Heart right ventricle (tissue), 16 donors: ENCODE measurements at regions not wholly inside any gene's neighbourhood (a gene's known extent, or its start where the extent isn't known, plus 50 kb on each side); places are given as distances from the start of the nearest gene placed in this dataset.

ENCODE experiments used
- ATAC-seq, 8 donors: fragments of 200-7000 bp; cut with Tn5 transposase; one replicate each; pipeline ENCODE4 v1.9.1; 2020; ENCODE audit warnings: mild to moderate bottlenecking in 8 of 8, moderate library complexity in 8 of 8, moderate number of reproducible peaks in 1 of 8
- DNase-seq, 2 donors: peaks; one replicate each; pipeline ENCODE4 v3.0.0-alpha.2; 2020
- H3K27ac ChIP-seq, 10 donors: fragments of 200-600 bp; sonication (generic) in 2 of 10; one replicate each; pipeline versions ENCODE4 v1.5.0 to v1.8.0; 2020 to 2022; ENCODE audit warnings: mild to moderate bottlenecking in 3 of 10
- H3K27me3 ChIP-seq, 7 donors: fragments of 200-600 bp; one replicate each; pipeline ENCODE4 v1.8.0; 2021 to 2022; ENCODE audit warnings: mild to moderate bottlenecking in 2 of 7
- H3K36me3 ChIP-seq, 9 donors: fragments of 200-600 bp; sonication (generic) in 1 of 9; one replicate each; pipeline versions ENCODE4 v1.5.0 to v1.8.0; 2020 to 2022; ENCODE audit warnings: mild to moderate bottlenecking in 2 of 9
- H3K4me1 ChIP-seq, 9 donors: fragments of 200-600 bp; sonication (generic) in 1 of 9; one replicate each; pipeline versions ENCODE4 v1.5.0 to v1.8.0; 2020 to 2022; ENCODE audit warnings: mild to moderate bottlenecking in 4 of 9
- H3K4me3 ChIP-seq, 10 donors: fragments of 200-600 bp; sonication (generic) in 2 of 10; one replicate each; pipeline versions ENCODE4 v1.5.0 to v1.8.0; 2020 to 2022; ENCODE audit warnings: mild to moderate bottlenecking in 7 of 10, moderate library complexity in 2 of 10
- H3K9me3 ChIP-seq, 11 donors: fragments of 200-600 bp in 10 of 11; sonication (generic) in 2 of 11; one replicate each; pipeline versions ENCODE4 v1.5.0 to v1.8.0; 2013 to 2022; ENCODE audit warnings: mild to moderate bottlenecking in 2 of 11, control low read depth in 1 of 11, moderate library complexity in 1 of 11
- CTCF ChIP-seq, 9 donors: fragments of 200-600 bp; sonication (generic) in 2 of 9; IDR thresholded peaks; one replicate each; pipeline versions ENCODE4 v1.5.0 to v1.8.0; 2021 to 2022; ENCODE audit warnings: antibody characterized with exemption in 9 of 9, mild to moderate bottlenecking in 5 of 9, moderate library complexity in 1 of 9
- WGBS, 2 donors: extraction: QIAGEN DNeasy Blood & Tissue Kit; methylation state at CpG; one replicate each; pipeline ENCODE4 v1.1.7; 2013; ENCODE audit warnings: inconsistent platforms in 1 of 2; 5-methylcytosine and 5-hydroxymethylcytosine counted together
- intact Hi-C, 10 donors: fragments of 100-400 bp; cut with DNase I; formaldehyde crosslinking; loops; one replicate each; pipeline versions ENCODE4 v1.11.1 to v1.14.2; 2022
- donor health status: Arrhythmogenic right ventricular cardiomyopathy.
- donor health status: ischemic (EF 13 %, LVEDD 7.1; RV severe dilation, severe dysfunction).
- donor health status: healthy with polysubstance abuse.
- donor health status: DM: no; HTN: yes; CAD: no.
- donor health status: DM: no; HTN: no; CAD: no.
- donor health status: ischemic (EF 25% LVEDD 6.9; RV normal size, moderate dysfunction).
- donor health status: ischemic (EF 25% LVEDD 5.7; RV mildly dilated, moderate dysfunction).
- donor health status: healthy.
- donor health status: DM: yes; HTN: yes; CAD: no.
- donor health status: Ischemic cardiomyopathy.
- donor health status: ischemic (EF 35%, LVEDD 5.7; RV mildly dilated, moderate dysfunction).
- donor health status: nonischemic (EF 11% LVEDD 7.7; RV severe dilation, severe dysfunction).
- donor health status: DM: yes; HTN: yes; CAD: no.
- donor health status: PGD.
- donor health status: ischemic (EF 29% LVEDD 5.4; RV normal size, mild dysfunction).
- donor health status: nonischemic (EF 23%, LVEDD 6.1; RV moderate dilation, normal function).

GRCh38 chr2:167733747-167734146 is 513.6 kb downstream of the STK39 start:
- Histone ChIP-seq H3K36me3 (no peaks in the 10 kb centered on the region), H3K9me3 (no peaks in the 10 kb centered on the region), H3K27me3 (no peaks in the 10 kb centered on the region), H3K4me3 (no peak overlapping the region), H3K27ac (no peak overlapping the region), H3K4me1 (peaks cover 0 to 8% (median 0%) of the 10 kb centered on the region in 9 donors)
- ATAC-seq: no peak
- 71 to 73% methylated on average over 2 of the region's 2 CpGs for WGBS, 2 donors
- no peak for TF ChIP-seq CTCF (IDR thresholded peaks at IDR 0.05)
- DNase-seq: no peak
- intact Hi-C loops: no loop called here

- DNase-seq: no peak
- Histone ChIP-seq H3K4me3 (no peak overlapping the region), H3K4me1 (peaks cover 0 to 8% (median 0%) of the 10 kb centered on the region in 9 donors), H3K27ac (no peak overlapping the region), H3K9me3 (no peaks in the 10 kb centered on the region), H3K36me3 (no peaks in the 10 kb centered on the region), H3K27me3 (no peaks in the 10 kb centered on the region)
- ATAC-seq: no peak
- no peak for TF ChIP-seq CTCF (IDR thresholded peaks at IDR 0.05)
- WGBS, 2 donors: 72 to 81% methylated on average over 4 of the region's 4 CpGs
- intact Hi-C loops: no loop called here
These were observed 515.1 kb downstream of the STK39 start for GRCh38 chr2:167732326-167732725.

- 73 to 80% methylated on average over 3 of the region's 3 CpGs for WGBS, 2 donors
- no peak for ATAC-seq
- intact Hi-C loops: no loop called here
These were observed 517.5 kb downstream of the STK39 start for GRCh38 chr2:167729911-167730310.

GRCh38 chr2:167726788-167727187 is 520.6 kb downstream of the STK39 start:
- no peak overlapping the region for H3K4me3 ChIP-seq
- no peaks in the 10 kb centered on the region for H3K27me3 ChIP-seq
- intact Hi-C loops: no loop called here
- 85 to 87% methylated on average over 2 of the region's 2 CpGs for WGBS, 2 donors
- H3K9me3 ChIP-seq: no peaks in the 10 kb centered on the region
- ATAC-seq (no peak), DNase-seq (no peak)
- peaks cover 0 to 8% (median 0%) of the 10 kb centered on the region in 9 donors for H3K4me1 ChIP-seq
- no peak for TF ChIP-seq CTCF (IDR thresholded peaks at IDR 0.05)
- H3K36me3 ChIP-seq: no peaks in the 10 kb centered on the region
- no peak overlapping the region for H3K27ac ChIP-seq

More at GRCh38 chr2:167729911-167730310, 517.5 kb downstream of the STK39 start:
- no peak overlapping the region for H3K4me3 ChIP-seq
- H3K27ac ChIP-seq: no peak overlapping the region
- no peak for DNase-seq
- H3K4me1 ChIP-seq: peaks cover 0 to 8% (median 0%) of the 10 kb centered on the region in 9 donors
- H3K9me3 ChIP-seq: no peaks in the 10 kb centered on the region
- no peak for TF ChIP-seq CTCF (IDR thresholded peaks at IDR 0.05)
- no peaks in the 10 kb centered on the region for H3K27me3 ChIP-seq
- H3K36me3 ChIP-seq: no peaks in the 10 kb centered on the region
